ENCODE measurements at regions not wholly inside any gene's neighbourhood (a gene's known extent, or its start where the extent isn't known, plus 50 kb on each side); places are given as distances from the start of the nearest gene placed in this dataset.
"Not testable (repeated sequence)": the region's sequence is repeated elsewhere in the genome, so short reads cannot be mapped to it uniquely, and the experiment has no call there.

DNA sequence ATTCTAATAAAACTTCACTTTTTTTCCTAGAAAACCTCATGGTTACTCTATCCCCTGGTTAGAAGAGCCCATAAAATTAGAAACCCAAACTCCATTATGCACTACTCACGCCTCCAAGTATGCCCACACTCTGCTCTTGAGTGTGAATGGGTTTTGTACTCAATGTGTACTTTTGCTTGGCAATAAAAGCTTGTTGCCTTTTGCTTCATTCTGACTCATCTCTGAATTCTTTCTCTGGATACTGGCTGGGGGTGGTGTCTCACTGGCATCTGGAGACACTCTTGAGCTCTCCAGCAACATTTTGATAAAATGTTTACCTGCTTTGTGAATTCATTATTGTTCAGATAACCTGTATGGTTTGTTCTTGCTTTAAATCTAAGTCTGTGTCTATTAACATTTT, 963.3 kb downstream of the TRAM1L1 start:
- no CpG with 5 or more reads among the region's 1 CpG for WGBS
- no peak overlapping the region for H4K8ac ChIP-seq (ENCODE audit: low read length)

DNA sequence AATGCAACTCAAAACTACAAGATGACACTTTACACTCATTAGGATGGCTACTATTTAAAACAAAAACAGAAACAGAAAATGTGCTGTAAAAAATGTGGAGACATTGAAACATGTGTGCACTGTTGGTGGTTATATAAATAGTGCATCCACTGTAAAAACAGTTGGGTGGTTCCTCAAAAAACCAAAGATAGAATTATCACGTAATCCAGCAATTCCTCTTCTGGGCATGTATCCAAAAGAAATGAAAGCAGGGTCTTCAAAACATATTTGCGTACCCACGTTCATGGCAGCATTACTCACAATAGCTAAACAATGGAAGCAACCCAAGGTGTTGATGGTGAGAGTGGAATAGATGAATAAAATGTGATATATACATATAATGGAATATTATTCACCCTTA, 967.2 kb downstream of the TRAM1L1 start:
- H3K9me3 ChIP-seq (ENCODE audit: control insufficient read depth, low read length), result peaks cover 3% of the 10 kb centered on the region
- no peaks in the 10 kb centered on the region for H3K36me3 ChIP-seq (ENCODE audit: control insufficient read depth in 1 of 2, insufficient read depth in 2 of 2, low read depth in 1 of 2, low read length in 2 of 2)
- H2AFZ ChIP-seq (ENCODE audit: low read depth, low read length), result no peak overlapping the region
- H3K23ac ChIP-seq (ENCODE audit: low read length in 2 of 2), result no peak overlapping the region
- no peaks in the 10 kb centered on the region for H3K79me1 ChIP-seq (replicated peaks; ENCODE audit: low read length, poor library complexity, severe bottlenecking)
- no peak overlapping the region for H2BK120ac ChIP-seq (ENCODE audit: low read depth, low read length)
- no peak overlapping the region for H4K91ac ChIP-seq (ENCODE audit: low read length)
- no peak overlapping the region for H2AK5ac ChIP-seq (ENCODE audit: low read length, severe bottlenecking)
- no peaks in the 10 kb centered on the region for H3K27me3 ChIP-seq (ENCODE audit: control insufficient read depth in 1 of 2, insufficient read depth in 1 of 2, low read length in 2 of 2)
- H3K27ac ChIP-seq (ENCODE audit: low read length, poor library complexity, severe bottlenecking), result no peak overlapping the region
- no peak overlapping the region for H3K9ac ChIP-seq (ENCODE audit: low read length)
- H3K14ac ChIP-seq (ENCODE audit: low read length in 2 of 2), result no peak overlapping the region
- no peak for DNase-seq
- H4K8ac ChIP-seq (ENCODE audit: low read length), result no peak overlapping the region
- WGBS, result 88% methylated on average over 3 of the region's 3 CpGs
- H2BK5ac ChIP-seq (ENCODE audit: low read depth, low read length, poor library complexity, severe bottlenecking), result no peak overlapping the region
- no peak overlapping the region for H3K18ac ChIP-seq (ENCODE audit: low read depth in 1 of 2, low read length in 2 of 2)
- no peak overlapping the region for H3K4ac ChIP-seq (ENCODE audit: low read depth in 1 of 2, low read length in 2 of 2)
- H3K4me3 ChIP-seq (ENCODE audit: insufficient read depth in 1 of 2, low read depth in 1 of 2, low read length in 2 of 2), result no peak overlapping the region
- H3K4me2 ChIP-seq (ENCODE audit: low read length, poor library complexity, severe bottlenecking), result no peak overlapping the region
- H2BK15ac ChIP-seq (ENCODE audit: low read depth, poor library complexity, severe bottlenecking), result no peak overlapping the region
- H3K4me1 ChIP-seq (ENCODE audit: control insufficient read depth, insufficient read depth, low read depth, low read length), result peaks cover 1% of the 10 kb centered on the region
- no peak overlapping the region for H2BK12ac ChIP-seq (ENCODE audit: low read length in 2 of 2)

More for the DNA sequence above, 963.3 kb downstream of the TRAM1L1 start:
- no peak overlapping the region for H2BK5ac ChIP-seq (ENCODE audit: low read depth, low read length, poor library complexity, severe bottlenecking)
- no peak overlapping the region for H3K23ac ChIP-seq (ENCODE audit: low read length in 2 of 2)
- H3K4ac ChIP-seq (ENCODE audit: low read depth in 1 of 2, low read length in 2 of 2), result no peak overlapping the region
- no peak overlapping the region for H2BK15ac ChIP-seq (ENCODE audit: low read depth, poor library complexity, severe bottlenecking)
- H3K36me3 ChIP-seq (ENCODE audit: control insufficient read depth in 1 of 2, insufficient read depth in 2 of 2, low read depth in 1 of 2, low read length in 2 of 2), result no peaks in the 10 kb centered on the region
- no peaks in the 10 kb centered on the region for H3K9me3 ChIP-seq (ENCODE audit: control insufficient read depth, low read length)
- no peak overlapping the region for H2BK120ac ChIP-seq (ENCODE audit: low read depth, low read length)
- H2AK5ac ChIP-seq (ENCODE audit: low read length, severe bottlenecking), result no peak overlapping the region
- no peak overlapping the region for H3K4me2 ChIP-seq (ENCODE audit: low read length, poor library complexity, severe bottlenecking)
- H3K18ac ChIP-seq (ENCODE audit: low read depth in 1 of 2, low read length in 2 of 2), result no peak overlapping the region
- no peak overlapping the region for H2BK12ac ChIP-seq (ENCODE audit: low read length in 2 of 2)
- H2AFZ ChIP-seq (ENCODE audit: low read depth, low read length), result no peak overlapping the region
- H3K14ac ChIP-seq (ENCODE audit: low read length in 2 of 2), result no peak overlapping the region
- no peaks in the 10 kb centered on the region for H3K79me1 ChIP-seq (replicated peaks; ENCODE audit: low read length, poor library complexity, severe bottlenecking)
- H3K4me1 ChIP-seq (ENCODE audit: control insufficient read depth, insufficient read depth, low read depth, low read length), result peaks cover 1% of the 10 kb centered on the region
- peak; percentile 40 for DNase-seq
- no peaks in the 10 kb centered on the region for H3K27me3 ChIP-seq (ENCODE audit: control insufficient read depth in 1 of 2, insufficient read depth in 1 of 2, low read length in 2 of 2)
- H3K4me3 ChIP-seq (ENCODE audit: insufficient read depth in 1 of 2, low read depth in 1 of 2, low read length in 2 of 2), result no peak overlapping the region
- H3K27ac ChIP-seq (ENCODE audit: low read length, poor library complexity, severe bottlenecking), result no peak overlapping the region
- H4K91ac ChIP-seq (ENCODE audit: low read length), result no peak overlapping the region
- no peak overlapping the region for H3K9ac ChIP-seq (ENCODE audit: low read length)

DNA sequence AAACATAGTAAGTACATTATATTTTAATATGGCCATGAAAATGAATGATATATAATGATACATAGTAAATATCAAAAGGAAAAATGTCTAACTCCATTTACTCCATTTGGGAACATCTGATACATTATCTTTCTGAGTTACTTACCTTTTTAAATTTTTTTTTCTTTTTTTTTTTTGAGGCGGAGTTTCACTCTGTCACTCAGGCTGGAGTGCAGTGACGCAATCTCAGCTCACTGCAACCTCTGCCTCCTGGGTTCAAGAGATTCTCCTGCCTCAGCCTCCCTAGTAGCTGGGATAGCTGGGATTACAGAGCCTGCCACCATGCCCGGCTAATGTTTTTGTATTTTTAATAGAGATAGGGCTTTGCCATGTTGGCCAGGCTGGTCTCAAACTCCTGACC, 972.5 kb downstream of the TRAM1L1 start:
- H3K18ac ChIP-seq (ENCODE audit: low read depth in 1 of 2, low read length in 2 of 2); H4K8ac ChIP-seq (ENCODE audit: low read length); H3K4me3 ChIP-seq (ENCODE audit: insufficient read depth in 1 of 2, low read depth in 1 of 2, low read length in 2 of 2); H4K91ac ChIP-seq (ENCODE audit: low read length); H3K4me2 ChIP-seq (ENCODE audit: low read length, poor library complexity, severe bottlenecking); H3K4me1 ChIP-seq (ENCODE audit: control insufficient read depth, insufficient read depth, low read depth, low read length); H2AK5ac ChIP-seq (ENCODE audit: low read length, severe bottlenecking); H2BK15ac ChIP-seq (ENCODE audit: low read depth, poor library complexity, severe bottlenecking); H3K36me3 ChIP-seq (ENCODE audit: control insufficient read depth in 1 of 2, insufficient read depth in 2 of 2, low read depth in 1 of 2, low read length in 2 of 2); DNase-seq; H3K27me3 ChIP-seq (ENCODE audit: control insufficient read depth in 1 of 2, insufficient read depth in 1 of 2, low read length in 2 of 2); H3K23ac ChIP-seq (ENCODE audit: low read length in 2 of 2); H3K4ac ChIP-seq (ENCODE audit: low read depth in 1 of 2, low read length in 2 of 2); H3K27ac ChIP-seq (ENCODE audit: low read length, poor library complexity, severe bottlenecking); H2BK12ac ChIP-seq (ENCODE audit: low read length in 2 of 2); H2AFZ ChIP-seq (ENCODE audit: low read depth, low read length); H2BK5ac ChIP-seq (ENCODE audit: low read depth, low read length, poor library complexity, severe bottlenecking); H2BK120ac ChIP-seq (ENCODE audit: low read depth, low read length); H3K9me3 ChIP-seq (ENCODE audit: control insufficient read depth, low read length); H3K14ac ChIP-seq (ENCODE audit: low read length in 2 of 2); H3K79me1 ChIP-seq (replicated peaks; ENCODE audit: low read length, poor library complexity, severe bottlenecking); H3K9ac ChIP-seq (ENCODE audit: low read length): not testable (repeated sequence)
- 100% methylated on average over 2 of the region's 3 CpGs for WGBS

DNA sequence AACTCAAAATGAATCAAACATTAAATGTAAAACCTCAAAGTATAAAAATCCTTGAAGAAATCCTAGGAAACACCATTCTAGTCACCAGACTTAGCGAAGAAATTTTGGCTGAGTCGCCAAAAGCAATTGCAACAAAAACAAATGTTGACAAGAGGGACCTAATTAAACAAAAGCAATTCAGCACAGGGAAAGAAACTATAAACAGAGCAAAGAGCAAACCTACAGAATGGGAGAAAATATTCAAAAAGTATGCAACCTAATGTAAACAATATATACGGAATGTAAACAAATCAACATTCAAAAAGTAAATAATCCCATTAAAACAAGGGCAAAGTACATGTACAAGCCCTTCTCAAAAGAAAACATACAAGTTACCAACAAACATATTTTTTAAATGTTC, 974.7 kb downstream of the TRAM1L1 start:
- Histone ChIP-seq H3K23ac (ENCODE audit: low read length in 2 of 2) (no peak overlapping the region), H3K4me1 (ENCODE audit: control insufficient read depth, insufficient read depth, low read depth, low read length) (no peaks in the 10 kb centered on the region), H2BK5ac (ENCODE audit: low read depth, low read length, poor library complexity, severe bottlenecking) (no peak overlapping the region), H3K36me3 (ENCODE audit: control insufficient read depth in 1 of 2, insufficient read depth in 2 of 2, low read depth in 1 of 2, low read length in 2 of 2) (no peaks in the 10 kb centered on the region), H3K18ac (ENCODE audit: low read depth in 1 of 2, low read length in 2 of 2) (no peak overlapping the region), H3K4ac (ENCODE audit: low read depth in 1 of 2, low read length in 2 of 2) (no peak overlapping the region), H2AK5ac (ENCODE audit: low read length, severe bottlenecking) (no peak overlapping the region), H3K4me3 (ENCODE audit: insufficient read depth in 1 of 2, low read depth in 1 of 2, low read length in 2 of 2) (no peak overlapping the region), H3K79me1 (replicated peaks; ENCODE audit: low read length, poor library complexity, severe bottlenecking) (no peaks in the 10 kb centered on the region), H3K9me3 (ENCODE audit: control insufficient read depth, low read length) (peaks cover 3% of the 10 kb centered on the region), H3K14ac (ENCODE audit: low read length in 2 of 2) (no peak overlapping the region), H3K4me2 (ENCODE audit: low read length, poor library complexity, severe bottlenecking) (no peak overlapping the region), H4K91ac (ENCODE audit: low read length) (no peak overlapping the region), H2BK12ac (ENCODE audit: low read length in 2 of 2) (no peak overlapping the region), H4K8ac (ENCODE audit: low read length) (no peak overlapping the region), H2BK120ac (ENCODE audit: low read depth, low read length) (no peak overlapping the region), H2AFZ (ENCODE audit: low read depth, low read length) (no peak overlapping the region), H3K27ac (ENCODE audit: low read length, poor library complexity, severe bottlenecking) (no peak overlapping the region), H3K27me3 (ENCODE audit: control insufficient read depth in 1 of 2, insufficient read depth in 1 of 2, low read length in 2 of 2) (no peaks in the 10 kb centered on the region), H2BK15ac (ENCODE audit: low read depth, poor library complexity, severe bottlenecking) (no peak overlapping the region), H3K9ac (ENCODE audit: low read length) (no peak overlapping the region)
- no peak for DNase-seq
- 68% methylated on average over 3 of the region's 3 CpGs for WGBS
